ENCODE measurements at regions not wholly inside any gene's neighbourhood (a gene's known extent, or its start where the extent isn't known, plus 50 kb on each side); places are given as distances from the start of the nearest gene placed in this dataset.

DNA sequence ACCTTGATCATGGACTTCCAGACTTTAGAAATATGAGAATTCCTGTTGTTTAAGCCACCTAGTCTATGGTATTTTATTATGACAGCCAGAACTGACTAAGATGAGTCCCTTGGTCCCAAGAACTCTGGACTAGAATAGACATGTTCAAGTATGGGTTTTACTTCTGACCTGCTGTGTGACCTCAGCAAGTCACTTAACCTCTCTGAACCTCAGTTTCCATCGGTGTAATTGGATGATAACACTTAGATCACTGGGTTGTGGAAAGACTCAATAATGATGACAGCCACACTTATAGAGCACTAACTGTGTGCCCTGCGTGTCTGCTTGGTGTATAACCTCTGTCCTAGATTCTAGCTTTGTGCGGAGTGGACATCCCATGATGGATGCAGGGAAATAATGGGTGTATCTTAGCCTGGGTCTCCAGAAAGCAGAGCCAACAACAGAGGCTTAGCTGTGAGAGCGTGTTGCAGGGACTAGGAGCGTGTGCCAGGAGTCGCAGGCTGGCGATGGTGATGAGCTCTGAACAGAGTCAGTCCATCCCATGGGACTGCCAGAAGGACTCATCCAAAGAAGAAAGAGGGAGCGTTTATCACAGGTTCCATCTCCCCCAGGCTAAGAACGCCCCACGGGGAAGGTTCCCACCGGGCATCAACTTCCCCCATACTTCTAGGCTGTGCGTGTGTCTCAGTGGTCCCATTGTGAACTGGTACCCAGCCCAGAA is 93.2 kb upstream of the TP53I11 start:
- H3K36me3 ChIP-seq, result no peaks in the 10 kb centered on the region
- peaks cover 0 to 10% (median 1%) of the 10 kb centered on the region in 11 donors for H3K9me3 ChIP-seq
- no peak for ATAC-seq
- DNase-seq, result no peak
- no peak overlapping the region for H3K4me3 ChIP-seq
- 88 to 93% methylated on average over 12 of the region's 12 CpGs for WGBS, 2 donors
- intact Hi-C loops (cut with DNase I), result no loop called here
- no peak overlapping the region for H3K27ac ChIP-seq
- peaks cover 14 to 56% (median 40%) of the 10 kb centered on the region in 9 donors for H3K4me1 ChIP-seq
- TF ChIP-seq, protein P1, sequence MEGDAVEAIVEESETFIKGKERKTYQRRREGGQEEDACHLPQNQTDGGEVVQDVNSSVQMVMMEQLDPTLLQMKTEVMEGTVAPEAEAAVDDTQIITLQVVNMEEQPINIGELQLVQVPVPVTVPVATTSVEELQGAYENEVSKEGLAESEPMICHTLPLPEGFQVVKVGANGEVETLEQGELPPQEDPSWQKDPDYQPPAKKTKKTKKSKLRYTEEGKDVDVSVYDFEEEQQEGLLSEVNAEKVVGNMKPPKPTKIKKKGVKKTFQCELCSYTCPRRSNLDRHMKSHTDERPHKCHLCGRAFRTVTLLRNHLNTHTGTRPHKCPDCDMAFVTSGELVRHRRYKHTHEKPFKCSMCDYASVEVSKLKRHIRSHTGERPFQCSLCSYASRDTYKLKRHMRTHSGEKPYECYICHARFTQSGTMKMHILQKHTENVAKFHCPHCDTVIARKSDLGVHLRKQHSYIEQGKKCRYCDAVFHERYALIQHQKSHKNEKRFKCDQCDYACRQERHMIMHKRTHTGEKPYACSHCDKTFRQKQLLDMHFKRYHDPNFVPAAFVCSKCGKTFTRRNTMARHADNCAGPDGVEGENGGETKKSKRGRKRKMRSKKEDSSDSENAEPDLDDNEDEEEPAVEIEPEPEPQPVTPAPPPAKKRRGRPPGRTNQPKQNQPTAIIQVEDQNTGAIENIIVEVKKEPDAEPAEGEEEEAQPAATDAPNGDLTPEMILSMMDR (IDR thresholded peaks at IDR 0.05), result no peak
- H3K27me3 ChIP-seq, result no peaks in the 10 kb centered on the region

DNA sequence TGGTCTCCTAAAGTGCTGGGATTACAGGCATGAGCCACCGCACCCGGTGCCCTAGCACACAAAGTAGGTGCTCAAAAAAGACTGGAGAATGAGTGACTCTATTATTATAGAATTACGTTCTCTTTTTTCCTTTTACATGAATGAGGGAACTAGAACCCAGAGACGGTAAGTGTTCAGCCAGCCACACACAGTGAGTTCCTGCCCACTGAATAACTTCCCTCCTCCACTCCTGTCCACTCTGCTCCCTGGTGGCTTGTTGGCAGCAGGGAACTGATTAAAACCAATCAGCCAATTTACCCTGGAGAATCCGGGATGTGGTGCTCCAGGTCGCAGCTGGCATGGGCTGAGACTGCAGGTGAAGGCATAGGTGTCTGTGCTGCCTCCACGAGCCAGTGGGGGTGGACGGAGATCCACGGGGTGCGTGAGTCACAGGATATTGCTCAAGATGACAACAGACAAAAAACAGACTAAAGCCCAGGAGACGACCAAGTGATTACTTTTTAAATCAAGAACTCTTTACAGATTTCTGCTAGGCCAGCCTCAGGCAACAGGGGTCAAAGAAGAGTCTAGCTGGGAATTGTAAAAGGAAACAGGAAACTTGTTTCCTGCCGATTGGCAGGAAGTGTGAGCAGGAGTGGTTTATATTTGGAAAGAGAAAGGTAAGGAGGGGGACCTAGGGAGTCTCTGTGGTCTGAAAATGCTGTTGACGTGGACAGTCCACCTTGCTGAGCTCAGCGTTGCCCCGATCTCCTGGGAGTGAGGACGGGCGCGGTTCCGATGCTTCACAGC is 95.2 kb upstream of the TP53I11 start:
- peaks cover 19 to 64% (median 51%) of the 10 kb centered on the region in 9 donors for H3K4me1 ChIP-seq
- intact Hi-C loops (cut with DNase I), result loop anchor here in 1 of 10 donors (5.0 kb wide), 2 partner anchors 41 to 94 kb away; partner anchors contain the start of gene TP53I11
- H3K9me3 ChIP-seq, result no peaks in the 10 kb centered on the region
- H3K4me3 ChIP-seq, result no peak overlapping the region
- H3K27ac ChIP-seq, result peak overlapping the region in 9 of 10 donors; percentile 40 to 90 (median 75)
- H3K27me3 ChIP-seq, result no peaks in the 10 kb centered on the region
- DNase-seq (peak; percentile 45 to 59), ATAC-seq (peak; percentile 28 to 64 (median 54))
- TF ChIP-seq, protein P1 (IDR thresholded peaks at IDR 0.05), result peak in 3 of 9 donors; percentile 8 to 17 (median 11)
- WGBS, 2 donors, result 53 to 55% methylated on average over 19 of the region's 19 CpGs
- H3K36me3 ChIP-seq, result no peaks in the 10 kb centered on the region

DNA sequence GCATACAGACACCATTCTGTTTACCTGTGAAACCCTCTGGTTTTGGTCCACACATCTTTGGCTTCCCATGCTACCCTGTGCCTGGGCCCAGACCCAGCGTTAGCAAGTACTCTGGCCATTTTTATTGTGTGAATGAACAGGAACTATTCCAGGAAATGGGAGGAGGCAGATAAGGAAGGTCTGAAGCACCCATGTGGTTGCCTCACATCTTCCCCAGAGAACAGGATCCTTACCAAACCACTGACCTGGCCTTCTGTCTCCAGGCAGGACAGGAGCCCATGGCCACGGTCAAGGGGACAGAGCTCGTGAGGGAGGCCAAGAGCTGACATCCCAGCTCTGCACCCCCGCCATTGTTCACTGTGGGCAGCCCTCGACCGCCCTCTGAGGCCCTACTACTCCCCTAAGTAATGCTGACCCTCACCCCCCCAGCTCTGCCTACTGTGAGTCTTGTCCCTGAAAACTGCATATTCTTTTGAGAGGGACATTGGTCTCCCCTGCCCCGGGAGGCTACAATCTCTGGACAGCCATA is 97.7 kb upstream of the TP53I11 start:
- Histone ChIP-seq H3K4me1 (peaks cover 19 to 55% (median 51%) of the 10 kb centered on the region in 9 donors), H3K9me3 (no peaks in the 10 kb centered on the region), H3K4me3 (no peak overlapping the region), H3K27ac (peak overlapping the region in 9 of 10 donors; percentile 36 to 90 (median 75)), H3K27me3 (no peaks in the 10 kb centered on the region), H3K36me3 (no peaks in the 10 kb centered on the region)
- ATAC-seq, result peak; percentile 20 to 54 (median 43)
- 60 to 77% methylated on average over 7 of the region's 7 CpGs for WGBS, 2 donors
- intact Hi-C loops (cut with DNase I), result loop anchor here in 1 of 10 donors (5.0 kb wide), 2 partner anchors 39 to 96 kb away; partner anchors contain the start of gene TP53I11
- TF ChIP-seq, protein P1 (IDR thresholded peaks at IDR 0.05), result no peak
- DNase-seq, result peak in 1 of 2 donors; percentile 25
